Medulla oblongata (tissue), 1 donor: ENCODE measurements at regions not wholly inside any gene's neighbourhood (a gene's known extent, or its start where the extent isn't known, plus 50 kb on each side); places are given as distances from the start of the nearest gene placed in this dataset.
A peak's percentile ranks its signal among the peaks of the same experiment; 100 is the strongest.
"Not testable (repeated sequence)": the region's sequence is repeated elsewhere in the genome, so short reads cannot be mapped to it uniquely, and the experiment has no call there.

ENCODE experiments used
- DNase-seq: peaks from one replicate; pipeline ENCODE4 v3.0.0-alpha.2; 2015; ENCODE audit errors: extremely low spot score

DNA sequence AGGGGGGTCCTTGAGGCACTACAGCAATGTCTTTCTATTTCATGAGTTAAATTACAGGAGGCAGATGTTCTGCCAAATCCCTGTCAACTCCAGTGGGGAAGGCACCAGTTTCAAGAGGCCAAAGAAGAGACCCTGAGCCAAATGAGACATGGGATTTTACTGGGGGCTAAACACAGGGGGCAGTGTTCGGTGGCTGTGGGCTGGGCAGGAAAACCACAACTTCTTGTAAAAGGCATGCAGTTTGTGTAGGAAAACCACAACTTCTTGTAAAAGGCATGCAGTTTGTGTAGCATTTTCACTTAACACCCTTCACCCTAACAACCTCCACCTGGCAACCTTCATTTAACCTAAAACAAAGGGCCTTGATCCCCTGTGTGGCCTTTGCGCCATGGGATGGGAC, 61.0 kb downstream of the POLR2M start:
- no peak for DNase-seq

DNA sequence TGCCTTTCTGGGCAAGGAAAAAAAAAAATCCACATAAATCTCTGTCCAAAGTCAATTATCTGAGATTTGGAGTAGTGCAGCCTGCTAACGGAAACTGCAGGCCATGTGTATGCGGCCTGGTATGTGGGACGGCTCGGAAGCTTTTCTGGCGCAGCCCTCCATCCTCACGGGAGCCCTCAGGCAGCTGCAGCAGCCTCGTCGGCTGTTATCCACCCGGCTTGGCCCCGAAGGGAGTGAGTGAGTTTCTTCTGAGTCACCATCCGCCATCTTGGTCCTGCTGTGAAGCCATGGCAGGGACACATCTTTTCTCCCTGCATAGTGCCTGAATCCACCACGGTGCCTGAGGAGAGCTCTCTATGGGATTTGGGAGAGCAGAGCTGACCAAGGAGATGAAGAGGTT, 62.8 kb downstream of the POLR2M start:
- no peak for DNase-seq

DNA sequence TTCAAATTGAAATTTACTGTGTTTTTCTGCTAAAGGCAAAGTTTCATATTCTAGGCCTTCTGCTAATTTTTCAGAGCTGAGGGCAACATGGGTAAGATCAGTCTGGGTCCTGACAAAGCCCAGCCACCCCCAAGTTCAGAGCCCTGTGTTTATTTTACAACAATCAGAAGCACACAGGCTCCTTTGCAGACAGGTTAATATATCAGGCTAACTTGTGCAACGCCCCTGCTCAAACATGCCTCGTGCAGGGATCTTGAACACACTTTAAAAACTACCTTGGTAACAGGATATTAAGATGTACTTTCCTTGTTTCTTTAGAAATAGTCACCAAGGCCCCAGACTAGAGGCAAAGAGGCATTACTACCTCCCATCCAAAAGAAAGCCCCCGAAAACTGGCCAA, 64.0 kb downstream of the POLR2M start:
- DNase-seq = no peak

DNA sequence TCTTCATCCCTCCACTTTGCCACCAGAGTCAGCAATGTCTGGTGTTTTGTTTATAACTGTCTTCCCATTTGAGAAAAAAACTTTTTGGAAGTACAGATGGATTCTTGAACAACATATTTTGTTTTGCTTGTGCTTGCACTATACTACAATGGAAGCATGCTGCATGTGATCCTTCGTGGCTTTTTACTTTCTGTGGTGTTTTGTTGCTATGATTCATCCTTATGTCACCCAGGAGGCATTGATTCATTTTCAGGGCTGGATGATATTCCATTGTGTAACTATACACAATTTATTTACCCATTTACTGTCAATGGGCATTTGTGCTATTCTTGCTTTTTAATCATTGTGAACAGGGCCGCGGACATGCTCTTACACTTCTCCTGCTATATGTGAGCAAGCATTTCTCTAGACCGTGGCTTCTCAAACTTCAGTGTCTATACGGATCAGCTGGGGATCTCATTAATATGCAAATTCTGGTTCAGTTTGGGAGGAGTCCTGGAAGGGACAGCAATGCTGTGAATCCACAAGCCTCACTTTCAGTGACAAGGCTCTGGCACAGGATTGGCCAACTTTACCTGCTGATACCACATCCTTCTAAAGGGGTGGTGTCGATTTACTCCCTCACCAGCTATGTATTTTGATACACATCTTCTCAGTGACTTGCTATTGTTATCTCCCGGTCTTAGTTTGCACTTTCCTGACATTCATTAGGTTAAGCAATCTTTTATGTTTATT, 65.9 kb downstream of the POLR2M start:
- DNase-seq = no peak

DNA sequence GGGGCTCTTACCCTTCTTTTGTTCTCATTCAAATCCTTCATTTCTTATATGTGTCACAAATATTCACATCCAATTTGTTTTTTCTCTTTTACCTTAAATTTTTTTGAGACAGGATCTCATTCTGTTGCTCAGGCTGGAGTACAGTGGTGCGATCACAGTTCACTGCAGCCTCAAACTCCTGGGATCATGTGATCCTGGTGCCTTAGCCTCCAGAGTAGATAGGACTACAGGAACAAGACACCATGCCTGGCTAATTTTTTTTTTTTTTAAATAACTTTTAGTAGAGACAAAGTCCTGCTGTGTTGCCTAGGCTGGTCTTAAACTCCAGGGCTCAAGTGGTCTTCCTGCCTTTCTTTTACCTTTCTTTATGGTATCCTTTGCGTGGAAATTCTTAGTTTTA, 66.5 kb downstream of the POLR2M start:
- no peak for DNase-seq

DNA sequence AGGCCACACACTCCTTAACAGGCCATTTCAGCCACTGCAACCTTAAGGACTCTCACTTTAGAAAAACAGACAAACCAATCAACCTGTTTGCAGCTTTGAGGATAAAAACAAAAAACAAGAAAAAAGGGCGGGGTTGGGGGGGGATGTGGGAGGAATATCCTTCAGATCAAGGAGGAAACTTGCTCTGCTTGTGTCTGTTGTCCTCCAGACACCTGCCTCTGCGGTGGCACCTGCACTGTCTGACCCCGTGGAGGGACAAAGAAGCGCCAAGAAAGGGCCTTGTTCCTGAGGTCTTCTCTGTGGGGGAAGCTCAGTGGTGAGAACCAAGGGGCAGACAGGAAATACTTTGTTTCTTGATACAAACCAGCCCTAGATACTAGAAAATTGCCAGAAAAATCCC, 70.5 kb downstream of the POLR2M start:
- DNase-seq = no peak

DNA sequence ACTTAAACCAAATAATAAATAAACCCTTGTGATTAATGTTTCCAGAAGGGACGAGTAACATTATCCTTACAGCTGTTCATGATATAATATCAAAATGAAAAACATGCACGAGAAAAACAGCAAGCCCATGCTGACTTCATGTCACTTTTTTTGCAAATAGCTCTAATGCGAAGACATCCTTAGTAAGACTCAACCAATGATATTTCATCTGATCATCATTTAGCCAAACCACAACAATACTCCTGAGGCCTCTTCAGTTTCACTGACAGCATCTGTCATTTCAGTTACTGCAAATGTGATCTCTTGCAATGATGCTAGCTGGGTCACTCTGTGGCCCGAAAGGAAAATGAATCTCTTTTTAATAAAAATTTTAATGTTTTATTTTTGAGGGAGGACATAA, 74.0 kb downstream of the POLR2M start:
- no peak for DNase-seq

DNA sequence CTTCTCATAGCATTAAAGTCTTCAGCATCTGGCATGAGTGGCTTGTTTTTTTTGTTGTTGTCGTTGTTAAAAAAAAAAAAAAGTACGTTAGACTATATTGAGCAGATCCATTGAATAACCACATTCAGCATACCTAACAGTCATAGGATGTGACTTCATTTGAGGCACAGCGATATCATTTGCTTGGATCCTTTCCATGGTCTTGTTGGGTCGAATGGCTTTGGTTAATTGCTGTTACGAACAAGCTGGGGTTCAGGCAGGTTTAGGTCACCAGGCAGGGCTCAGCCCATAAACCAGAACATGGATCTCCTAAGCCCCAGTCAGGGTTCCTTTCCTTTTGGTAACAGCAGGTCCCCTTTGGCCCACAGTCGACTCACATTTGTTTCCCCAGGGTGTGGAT, 76.2 kb downstream of the POLR2M start:
- no peak for DNase-seq

DNA sequence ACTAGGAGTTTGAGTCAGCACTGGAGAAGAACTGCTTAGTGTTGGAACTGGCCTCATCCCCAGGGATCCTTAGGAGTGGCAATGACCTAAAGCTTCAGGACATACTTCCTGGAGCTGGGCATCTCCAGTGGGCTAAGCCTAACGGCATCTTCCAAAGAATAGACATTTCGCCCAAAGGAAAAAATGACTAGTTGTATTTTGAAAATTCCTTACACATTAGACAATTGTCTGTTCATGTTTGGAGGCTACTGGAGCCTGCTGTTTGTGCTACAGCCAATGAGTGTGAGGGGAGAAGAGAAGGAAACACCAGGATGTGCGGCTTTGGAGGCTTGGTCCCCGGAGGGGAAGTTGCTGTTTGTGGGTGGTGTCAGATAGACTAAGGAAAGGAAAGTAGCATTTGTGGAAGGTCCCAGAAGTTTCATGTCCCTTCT, 77.6 kb downstream of the POLR2M start:
- DNase-seq = peak; percentile 46

DNA sequence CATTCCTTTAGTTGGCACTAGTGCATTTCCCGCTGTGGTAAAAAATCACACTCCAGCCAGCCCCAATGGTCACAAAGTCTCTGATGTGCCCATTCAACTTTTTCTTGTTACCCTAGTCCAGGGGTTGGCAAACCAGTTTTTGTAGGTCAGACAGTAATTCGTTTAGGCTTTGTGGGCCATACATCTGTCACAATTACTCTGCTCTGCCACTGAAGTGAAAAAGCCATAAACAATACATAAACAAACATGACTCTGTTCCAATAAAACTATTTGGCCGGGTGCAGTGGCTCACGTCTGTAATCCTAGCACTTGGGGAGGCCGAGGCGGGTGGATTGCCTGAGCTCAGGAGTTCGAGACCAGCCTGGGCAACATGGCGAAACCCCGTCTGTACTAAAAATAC, 78.5 kb downstream of the POLR2M start:
- no peak for DNase-seq

DNA sequence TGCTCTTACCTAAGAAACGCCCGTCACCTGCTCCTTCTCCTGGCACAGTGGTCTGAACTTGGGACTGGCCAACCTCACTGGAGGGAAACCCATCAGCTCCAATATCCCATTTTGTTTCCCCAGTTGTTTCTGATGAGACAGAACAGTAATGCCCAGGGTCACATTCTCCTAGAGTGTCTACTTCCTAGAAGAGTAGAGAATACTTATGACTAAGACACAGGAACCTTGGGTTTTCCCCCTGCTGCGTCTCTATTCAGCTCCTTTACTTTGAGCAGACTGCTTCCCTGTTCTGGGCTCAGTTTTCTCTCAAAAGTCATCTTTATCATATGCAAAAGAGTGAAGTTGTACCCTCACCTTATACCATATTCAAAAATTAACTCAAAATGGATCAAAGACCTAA, 79.4 kb downstream of the POLR2M start:
- no peak for DNase-seq

DNA sequence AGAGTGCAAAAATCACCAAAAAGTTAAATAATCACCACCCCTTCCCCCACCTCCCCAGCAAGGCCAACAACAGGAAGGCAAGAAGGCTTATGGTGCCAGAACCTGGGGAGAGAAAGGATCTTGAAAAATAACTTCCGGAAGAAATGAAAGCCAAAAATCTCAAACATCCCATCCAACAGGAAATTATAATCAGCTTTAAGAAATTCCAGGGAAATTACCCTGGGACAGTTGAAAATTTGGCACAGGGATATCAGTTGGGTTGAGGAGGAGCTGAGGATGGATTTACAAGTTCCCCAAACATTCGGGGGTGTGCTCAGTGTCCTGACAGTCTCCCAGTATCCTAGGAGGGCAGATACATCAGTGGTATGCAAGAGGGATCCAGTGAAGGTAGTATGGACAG, 82.7 kb downstream of the POLR2M start:
- no peak for DNase-seq

DNA sequence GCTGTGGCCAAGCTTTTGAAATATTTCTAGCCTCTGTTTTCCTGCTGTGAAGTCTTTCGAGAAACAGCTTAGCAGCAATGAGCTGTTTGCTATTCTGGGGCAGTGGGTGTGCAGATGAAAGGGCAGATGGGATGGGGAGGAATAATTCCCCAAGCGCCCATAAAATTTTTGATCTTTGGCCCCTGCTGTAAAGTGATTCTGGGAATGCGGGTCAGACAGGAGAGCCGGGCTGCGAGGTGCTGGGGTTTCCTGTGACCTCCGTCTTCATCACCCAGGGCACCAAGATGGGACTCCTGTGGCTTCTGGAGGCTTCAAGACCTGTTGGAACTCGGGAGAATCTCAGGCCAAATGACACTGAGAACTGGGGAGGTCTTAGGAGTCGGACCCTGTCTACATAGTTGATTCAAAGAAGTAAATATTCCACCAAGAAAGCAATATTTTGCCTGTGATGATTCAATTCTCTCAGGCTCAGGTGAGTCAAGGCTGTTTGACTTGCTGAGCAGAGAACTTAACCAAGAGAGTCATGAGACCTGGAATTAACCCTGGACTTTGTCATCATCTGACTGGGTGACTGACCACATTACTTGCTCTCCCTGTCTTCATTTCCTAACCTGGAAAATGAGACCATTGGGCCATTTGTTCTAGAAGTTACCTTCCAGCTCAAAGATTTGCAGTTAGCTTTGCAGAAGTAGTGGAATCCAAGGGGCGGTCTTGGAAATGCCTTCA, 86.4 kb downstream of the POLR2M start:
- DNase-seq = no peak

DNA sequence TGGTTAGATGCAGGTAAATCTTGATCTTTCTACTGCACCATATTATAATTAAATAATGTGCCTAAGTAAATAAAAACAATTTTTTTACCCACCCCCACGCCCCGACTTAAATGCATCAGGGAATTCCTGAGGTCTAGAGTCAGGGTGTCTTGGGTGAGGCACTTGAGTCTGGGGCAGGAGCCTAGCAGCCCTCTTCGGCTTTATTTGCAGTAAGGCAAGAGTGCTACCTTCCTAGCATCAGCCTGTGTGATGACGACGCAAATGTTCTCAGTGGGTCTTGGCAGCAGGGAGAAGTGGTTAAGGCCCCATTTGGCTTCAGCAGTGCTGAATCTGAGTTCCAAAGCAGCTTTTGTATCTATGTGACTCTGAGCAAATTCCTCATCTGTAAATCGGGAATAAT, 88.7 kb downstream of the POLR2M start:
- DNase-seq = no peak

DNA sequence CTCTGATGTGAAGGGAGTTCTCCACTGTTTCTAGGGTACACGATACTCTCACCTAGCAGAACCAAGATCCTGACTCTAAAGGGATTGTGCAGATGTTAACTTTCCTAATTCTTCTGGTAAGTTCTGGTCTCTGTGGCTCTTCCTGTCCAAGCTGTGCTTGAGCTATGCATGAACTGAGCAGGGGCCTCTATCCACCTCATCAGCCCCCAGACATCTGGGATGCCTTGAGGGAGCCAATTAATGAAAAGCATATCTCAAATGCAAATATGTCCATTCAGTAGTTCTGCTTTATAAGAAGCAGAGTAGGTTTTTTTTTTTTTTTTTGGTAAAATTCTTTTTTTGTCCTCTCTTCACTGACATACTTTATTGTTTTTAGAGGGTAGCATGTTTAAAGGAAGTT, 89.6 kb downstream of the POLR2M start:
- DNase-seq = no peak

DNA sequence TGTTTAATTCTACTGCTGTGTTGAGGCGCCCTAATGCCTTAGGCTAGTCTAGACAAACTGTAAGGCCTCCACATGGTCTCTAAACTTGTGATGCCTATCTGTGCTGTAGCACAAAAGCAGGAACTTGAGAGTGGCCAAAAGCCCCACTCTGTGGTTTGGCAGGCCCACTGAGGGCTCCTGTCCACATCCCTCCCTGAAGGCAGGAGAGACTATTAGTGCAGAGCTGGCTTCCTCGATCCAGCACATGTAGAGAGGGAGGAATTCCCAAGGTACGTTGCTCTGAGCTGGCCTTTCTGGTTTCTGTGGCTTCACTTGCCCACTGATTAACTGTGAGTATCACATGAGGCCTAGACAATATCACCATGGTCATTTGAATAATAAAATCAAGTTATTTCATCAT, 90.6 kb downstream of the POLR2M start:
- no peak for DNase-seq

DNA sequence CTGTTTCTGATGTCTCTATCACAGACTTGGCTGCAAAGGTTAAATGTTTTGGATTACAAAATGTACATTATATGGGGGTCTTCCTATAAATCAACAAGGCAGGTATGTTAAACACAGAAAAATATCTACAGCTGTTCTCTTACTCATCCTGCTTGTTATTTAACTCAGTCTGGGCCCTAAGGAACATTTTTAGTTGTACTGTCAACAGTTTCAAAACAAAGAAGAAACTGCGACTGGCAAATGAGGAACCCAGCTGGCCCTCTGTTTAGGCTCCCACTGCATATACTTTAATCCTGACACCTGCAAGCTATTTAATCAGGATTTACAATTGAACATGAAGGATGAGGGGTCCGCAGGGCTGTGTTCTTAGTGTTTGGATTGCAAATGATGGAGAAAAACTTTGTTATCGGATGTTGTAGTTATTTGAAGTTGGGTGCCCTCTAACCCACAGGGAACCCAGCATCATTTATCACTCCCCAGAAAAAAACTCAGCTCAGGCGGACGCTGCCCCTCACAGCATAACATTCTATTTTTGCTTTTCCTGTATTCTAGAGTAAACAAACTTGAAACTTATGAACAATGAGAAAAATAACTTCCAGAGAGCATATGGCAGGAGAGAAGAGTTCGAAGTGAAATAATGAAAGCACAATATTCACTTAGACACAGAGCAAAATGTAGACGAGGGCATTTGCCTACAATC, 91.2 kb downstream of the POLR2M start:
- DNase-seq = no peak

DNA sequence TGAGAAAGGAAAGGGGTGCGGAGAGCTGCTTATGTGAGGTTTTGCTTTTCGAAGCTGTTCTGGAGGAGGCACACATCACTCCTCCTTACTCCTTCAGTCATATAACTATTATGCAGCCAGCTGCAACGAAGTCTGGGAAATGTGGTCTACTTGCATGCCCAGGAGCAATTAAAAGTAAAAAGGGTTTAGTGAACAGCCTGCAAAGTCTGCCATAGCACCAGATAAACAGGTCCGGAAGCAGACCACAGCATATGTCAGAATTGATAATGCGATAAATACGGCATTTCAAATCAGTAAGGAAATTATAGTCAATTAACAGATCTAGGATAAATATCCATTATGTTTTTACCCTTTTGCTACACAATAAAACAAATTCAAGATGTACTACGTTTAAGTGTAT, 99.5 kb downstream of the POLR2M start:
- DNase-seq = no peak

DNA sequence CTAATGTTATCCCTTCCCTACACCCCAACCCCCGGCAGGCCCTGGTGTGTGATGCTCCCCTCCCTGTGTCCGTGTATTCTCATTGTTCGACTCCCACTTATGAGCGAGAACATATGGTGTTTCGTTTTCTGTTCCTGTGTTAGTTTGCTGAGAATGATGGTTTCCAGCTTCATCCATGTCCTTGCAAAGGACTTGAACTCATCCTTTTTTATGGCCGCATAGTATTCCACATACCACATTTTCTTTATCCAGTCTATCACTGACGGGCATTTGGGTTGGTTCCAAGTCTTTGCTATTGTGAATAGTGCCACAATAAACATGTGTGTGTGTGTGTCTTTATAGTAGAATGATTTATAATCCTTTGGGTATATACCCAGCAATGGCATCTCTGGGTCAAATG, 102.8 kb downstream of the POLR2M start:
- not testable (repeated sequence) for DNase-seq

DNA sequence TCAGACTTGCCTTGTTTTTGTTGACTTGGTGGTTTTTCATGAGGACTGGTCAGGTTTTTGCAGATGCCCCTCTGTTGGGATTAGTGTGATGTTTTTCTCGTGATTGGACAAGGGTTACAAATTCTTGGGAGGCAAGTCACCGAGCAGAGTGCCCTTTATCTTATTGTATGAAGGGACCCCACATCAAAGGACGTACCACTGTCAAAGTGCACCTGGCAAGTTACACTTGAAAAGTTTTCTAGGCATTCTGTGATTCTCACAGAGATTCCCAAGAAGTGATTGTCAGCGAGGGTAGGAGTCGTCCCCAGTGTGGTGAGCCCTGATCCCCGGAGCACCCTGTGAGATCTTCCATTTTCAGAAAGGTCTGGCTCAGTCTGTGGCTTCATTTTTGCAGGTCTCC, 110.1 kb downstream of the POLR2M start:
- DNase-seq = no peak

DNA sequence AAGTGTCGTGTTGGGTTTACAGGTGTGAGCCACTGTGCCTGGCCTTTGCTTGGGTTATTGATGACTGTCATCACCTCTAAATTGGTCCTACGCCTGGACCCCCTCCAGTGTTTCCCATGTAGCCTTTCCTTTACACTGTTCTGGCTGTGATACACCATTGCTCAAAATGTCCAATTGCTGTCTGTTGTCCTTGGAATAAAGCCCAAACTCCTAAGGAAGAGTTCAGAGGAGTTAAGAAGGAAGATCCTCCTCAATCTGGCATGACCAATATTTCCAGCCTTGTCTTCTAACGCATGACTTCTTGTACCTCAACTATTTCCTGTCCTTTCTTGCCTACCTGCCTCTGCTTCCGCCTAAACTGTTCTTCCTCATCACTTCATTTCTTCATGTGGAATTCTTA, 113.1 kb downstream of the POLR2M start:
- no peak for DNase-seq

DNA sequence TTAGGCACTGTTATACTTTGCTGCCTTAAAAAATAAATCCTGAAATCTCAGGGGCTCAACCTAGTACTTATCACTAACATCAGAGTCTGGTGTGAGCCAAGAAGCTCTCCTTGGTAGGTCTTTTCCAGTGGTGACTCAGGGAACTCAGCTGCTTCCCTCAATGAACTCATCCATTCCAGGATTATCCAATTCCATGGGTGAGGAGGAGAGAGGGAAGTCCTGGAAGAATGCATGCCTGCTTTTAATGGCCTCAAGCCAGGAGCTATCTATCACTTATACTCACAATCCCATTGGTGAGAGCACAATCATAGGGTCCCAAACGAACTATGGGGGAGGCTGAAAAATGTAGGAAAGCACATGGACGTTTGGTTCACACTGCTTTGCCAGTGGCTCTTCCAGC, 113.6 kb downstream of the POLR2M start:
- DNase-seq = no peak

DNA sequence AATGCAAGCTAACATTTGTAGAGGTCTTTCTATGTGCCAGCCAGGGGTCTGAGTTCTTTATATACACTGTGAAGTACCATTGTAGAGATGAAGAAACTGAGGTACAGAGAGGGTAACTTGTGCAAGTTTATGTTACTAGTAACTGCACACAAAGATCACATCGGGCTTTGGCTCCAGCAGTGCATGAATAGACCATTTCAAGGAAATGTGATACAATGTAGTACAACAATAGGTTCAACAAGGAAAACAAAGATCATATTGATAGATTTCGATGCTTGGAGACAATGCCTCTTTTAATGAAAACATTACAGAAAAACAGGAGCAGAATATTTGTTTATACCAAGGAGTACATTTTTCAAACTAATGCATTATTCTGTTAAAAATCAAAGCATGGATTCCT, 115.3 kb downstream of the POLR2M start:
- DNase-seq = peak; percentile 73
